ENCODE measurements at regions not wholly inside any gene's neighbourhood (a gene's known extent, or its start where the extent isn't known, plus 50 kb on each side); places are given as distances from the start of the nearest gene placed in this dataset.
A peak's percentile ranks its signal among the peaks of the same experiment; 100 is the strongest.

GRCh38 chr18:56139792-56140254 lies 498.6 kb downstream of the TXNL1 start:
- TF ChIP-seq CTCF (IDR thresholded peaks at IDR 0.05) (no peak), POLR2A (IDR thresholded peaks at IDR 0.05) (no peak), POLR2AphosphoS5 (IDR thresholded peaks at IDR 0.05) (peak in 1 of 2 donors; percentile 31), EP300 (IDR thresholded peaks at IDR 0.05) (peak in 2 of 4 donors; percentile 40 to 47)
